CD4-positive, alpha-beta T cell treated with Interleukin-1 beta for 1 hour (primary cell): ENCODE measurements at regions not wholly inside any gene's neighbourhood (a gene's known extent, or its start where the extent isn't known, plus 50 kb on each side); places are given as distances from the start of the nearest gene placed in this dataset.

ENCODE experiments used
- DNase-seq, 2 donors: peaks; one replicate each; pipeline ENCODE4 v3.0.0-alpha.2; 2020 to 2022

DNA sequence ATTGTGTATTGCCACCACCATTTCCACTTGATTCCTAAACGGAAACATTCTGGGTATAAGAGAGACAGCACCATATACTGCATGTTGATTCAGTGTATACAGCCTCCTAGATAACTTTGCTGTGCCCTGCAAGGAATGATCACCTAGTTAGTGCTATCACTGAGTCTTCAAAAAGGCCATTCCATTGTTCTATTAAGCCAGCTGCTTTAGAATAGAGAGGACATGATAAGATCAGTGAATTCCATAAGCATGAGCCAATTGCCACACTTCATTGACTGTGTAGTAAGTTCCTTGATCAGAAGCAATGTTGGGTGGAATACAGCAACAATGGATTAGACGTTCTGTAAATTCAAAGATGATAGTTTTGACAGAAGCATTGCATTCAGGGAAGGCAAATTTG is 1047.3 kb downstream of the PCDH18 start:
- DNase-seq = no peak

DNA sequence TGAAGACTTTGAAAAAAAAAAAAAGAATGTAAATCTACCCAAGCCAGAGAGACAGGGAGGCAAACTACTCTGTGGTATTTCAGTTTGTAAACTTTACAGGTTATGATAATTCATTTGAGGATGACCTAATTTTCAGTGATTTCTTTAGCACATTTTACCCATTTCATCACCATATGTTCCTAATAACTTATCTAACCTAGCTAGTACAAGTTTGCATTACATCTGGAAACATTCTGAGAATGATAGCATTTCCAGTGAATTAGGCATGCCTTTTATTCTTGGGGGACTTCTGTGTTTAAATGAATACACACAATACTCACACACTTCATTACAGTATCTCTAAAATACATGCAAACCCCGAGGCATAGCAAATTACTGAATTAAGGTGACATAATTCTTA is 1055.5 kb downstream of the PCDH18 start:
- no peak for DNase-seq

DNA sequence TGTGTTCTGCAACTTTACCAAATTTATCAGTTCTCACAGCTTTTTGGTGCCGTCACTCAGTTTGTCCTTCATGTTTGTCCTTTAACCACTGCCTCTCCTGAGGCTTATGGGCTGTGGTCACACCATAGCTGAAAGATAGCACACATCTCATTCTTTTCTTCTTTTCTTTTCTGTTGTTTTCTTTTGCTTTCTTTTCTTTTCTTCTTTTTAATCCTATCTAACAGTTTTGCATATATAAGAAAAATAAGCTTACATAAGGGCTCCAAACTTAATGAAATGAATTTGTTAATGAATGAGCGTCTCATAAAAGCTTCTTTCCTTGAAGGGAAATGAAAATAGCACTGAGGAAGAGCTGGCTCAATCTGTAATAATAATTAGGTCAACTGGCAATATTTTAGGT is 1061.2 kb downstream of the PCDH18 start:
- DNase-seq = no peak

DNA sequence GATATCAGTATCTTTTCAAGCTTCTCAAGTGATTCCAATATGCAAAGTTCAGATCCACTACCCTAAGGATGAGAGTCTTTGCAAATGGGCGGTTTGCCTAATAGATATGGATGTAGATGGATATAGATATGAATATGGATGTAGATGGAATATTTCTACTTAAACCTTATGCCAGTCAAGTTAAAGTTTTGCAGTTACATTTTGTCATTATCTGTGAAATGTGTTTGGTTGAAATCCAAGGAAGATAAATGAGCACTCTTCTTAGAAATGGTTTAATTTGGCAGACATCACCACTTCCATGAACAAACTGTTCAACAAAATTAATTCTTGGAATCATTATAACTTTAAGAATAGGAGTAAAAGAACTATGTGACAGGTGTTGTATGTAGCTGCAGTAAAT is 1066.6 kb downstream of the PCDH18 start:
- DNase-seq = no peak

DNA sequence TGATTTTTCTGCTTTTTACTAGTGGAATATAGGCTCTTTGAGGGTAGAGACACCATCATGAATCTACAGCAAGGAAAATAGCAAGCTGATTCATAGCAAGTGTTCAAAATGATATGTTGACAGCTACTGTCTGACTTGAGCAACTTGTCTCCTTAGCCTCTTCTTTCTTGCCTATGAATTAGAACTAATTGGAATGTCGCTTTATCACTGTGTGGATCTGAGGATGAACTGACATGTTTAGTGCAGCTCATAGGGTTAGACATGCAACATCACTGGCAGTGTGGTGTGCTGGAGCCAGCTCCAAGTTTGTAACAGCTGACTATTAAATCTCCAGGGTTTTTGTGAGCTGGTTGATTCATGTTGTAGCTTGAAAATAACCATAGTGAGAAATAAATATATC is 1068.4 kb downstream of the PCDH18 start:
- DNase-seq = no peak

DNA sequence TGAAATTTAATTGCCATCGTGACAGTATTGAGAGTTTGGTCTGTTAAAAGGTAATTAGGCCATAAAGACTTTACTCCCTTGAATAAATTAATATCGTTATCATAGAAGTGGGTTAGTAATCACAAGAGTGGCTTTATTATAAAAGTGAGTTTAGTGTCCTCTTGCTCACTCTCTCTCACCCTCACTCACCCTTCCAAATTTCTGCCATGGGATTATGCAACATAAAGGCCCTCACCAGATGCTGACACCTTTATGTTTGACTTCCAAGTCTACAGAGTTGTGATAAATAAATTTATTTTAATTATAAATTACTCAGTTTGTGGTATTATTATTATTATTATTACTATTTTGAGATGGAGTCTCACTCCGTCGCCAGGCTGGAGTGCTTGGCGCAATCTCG is 1070.8 kb downstream of the PCDH18 start:
- no peak for DNase-seq

DNA sequence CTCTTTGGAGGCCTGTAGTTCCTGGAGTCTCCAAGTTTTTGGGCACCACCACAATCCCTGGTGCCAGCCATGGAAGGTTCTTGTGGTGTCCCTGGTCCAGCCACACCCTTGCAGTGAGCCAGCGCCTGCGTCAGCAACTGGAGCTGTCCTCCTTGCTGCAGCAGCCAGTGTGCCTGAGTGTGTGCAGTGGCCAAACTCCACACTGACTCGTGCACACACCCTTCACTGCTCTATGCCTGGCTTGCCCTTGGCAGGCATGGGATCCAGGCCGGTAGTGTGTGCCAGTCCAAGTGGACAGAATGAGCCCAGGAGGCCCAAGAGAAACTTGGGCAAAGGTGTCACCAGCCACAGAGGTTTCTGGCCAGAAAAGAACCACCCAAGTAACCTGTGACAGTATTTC is 1074.0 kb downstream of the PCDH18 start:
- no peak for DNase-seq

DNA sequence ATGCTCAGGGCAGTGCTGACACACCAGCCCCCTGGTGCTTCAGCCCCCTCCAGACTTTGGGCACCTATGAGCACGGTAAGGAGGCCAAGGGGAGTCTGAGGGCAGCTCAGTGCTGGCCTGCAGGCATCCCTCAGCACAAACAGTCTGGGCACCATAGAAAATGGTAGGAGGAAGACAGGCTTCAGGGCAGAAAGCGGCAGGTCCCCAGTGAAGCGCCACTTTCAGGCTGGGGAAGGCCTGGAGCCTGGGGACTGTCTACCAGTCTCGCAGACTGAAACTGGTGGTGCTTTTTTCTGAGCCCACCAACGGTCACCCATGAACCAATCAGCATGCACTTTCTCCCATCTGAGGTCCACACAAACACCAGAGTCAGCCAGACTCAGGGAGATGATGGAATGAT is 1074.7 kb downstream of the PCDH18 start:
- DNase-seq = no peak

DNA sequence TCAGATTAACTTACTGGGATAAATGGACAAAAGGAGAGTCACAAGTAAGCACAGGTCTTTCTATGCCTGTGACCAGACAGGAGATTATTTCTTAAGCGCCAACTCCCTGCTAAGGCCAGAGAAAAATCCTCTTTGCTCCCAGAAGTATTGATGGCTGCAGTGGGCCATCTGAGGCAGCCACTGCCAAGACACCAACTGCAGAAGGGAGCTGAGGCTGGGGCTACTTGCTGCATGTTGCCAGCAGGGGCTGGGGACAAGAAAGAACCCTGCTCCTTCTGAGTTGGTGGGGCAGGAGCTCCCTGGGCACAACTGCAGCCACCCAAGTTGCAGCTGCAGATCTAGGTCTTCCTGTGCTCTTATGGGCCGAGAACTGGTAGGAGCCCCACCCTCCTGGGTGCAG is 1075.3 kb downstream of the PCDH18 start:
- DNase-seq = no peak

DNA sequence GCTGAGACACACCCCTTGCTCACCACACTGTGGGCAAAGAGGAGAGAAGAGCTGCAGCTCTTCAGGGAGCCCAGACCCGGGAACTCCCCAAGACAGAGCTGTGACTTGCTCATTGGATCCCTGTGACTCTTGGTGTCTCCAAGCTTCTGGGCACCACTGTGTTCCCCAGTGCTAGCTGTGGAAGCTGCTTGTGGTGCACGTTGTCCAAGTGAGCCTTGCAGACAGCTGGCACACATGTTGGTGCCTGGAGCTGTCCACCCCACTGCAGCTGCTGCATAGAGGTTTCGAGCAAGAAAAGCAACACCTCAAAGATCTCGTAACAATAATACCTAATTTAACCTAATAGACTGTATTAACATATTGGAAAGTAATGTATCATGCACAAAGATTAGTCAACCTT is 1089.3 kb downstream of the PCDH18 start:
- DNase-seq = no peak

DNA sequence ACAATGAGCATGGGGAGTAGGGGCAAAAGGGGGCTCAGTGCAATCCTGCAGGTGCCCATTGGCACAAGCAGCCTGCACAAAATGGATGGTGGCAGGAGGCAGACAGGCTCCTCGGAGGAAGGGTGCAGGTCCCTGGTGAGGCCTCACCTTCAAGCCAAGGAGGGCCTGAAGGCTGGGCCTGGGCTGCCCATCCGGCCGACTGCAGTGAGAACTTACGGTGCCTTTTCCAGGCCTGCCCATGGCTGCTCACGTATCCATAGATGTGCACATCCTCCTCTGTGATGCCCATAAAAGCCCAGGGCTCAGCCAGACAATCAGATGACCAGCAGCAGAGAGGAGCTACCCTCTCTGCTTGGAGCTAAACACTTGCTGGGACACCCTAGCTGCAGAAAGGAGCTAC is 1089.8 kb downstream of the PCDH18 start:
- no peak for DNase-seq

DNA sequence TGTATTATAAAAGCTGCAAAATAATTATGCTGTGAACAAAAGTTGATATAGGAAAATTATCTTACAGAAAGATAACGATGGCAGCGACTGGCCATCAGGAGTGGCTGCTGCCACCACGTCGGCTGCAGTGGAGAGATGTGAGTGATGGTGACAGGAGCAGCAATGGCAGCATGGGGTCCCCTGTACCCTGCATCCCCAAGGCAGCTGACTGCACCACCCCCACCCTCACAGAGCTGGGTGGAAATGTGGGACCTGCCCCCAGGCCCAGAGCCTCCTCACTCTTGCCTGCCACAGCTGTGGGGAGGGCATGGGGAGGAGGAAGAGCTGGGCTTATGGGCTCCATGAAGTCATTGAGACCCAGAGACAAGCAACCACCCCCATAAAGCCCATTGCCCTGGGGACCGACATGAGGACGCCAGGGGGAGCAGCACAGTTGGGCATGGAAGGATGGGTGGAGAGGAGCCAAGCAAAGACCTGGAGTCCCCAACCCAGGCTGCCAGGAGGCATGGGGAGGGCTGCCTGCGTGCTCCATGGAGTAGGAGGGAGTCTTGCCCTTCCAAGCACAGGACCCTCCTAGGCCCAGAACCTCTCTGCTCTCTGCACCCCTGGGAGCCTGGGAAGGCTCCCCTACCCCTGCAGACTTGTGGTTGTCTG is 1090.5 kb downstream of the PCDH18 start:
- DNase-seq = no peak

DNA sequence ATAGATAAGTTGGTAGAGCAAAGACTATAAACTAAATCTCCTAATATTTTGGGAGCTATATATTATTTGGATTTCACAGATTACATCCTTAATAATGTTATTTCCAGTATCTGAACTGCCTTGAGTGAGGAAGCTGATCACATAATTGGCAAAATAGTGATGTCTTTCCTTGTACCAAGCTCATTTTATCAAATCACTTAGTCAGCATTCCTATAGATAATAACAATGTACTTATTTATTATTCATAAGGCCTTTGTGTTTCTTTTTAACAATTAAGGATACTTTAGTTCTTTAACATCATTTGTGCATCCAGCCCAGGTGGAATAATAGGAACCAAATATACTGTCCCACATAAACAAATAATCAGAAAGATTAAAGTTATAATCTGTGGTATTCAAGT is 1093.6 kb downstream of the PCDH18 start:
- DNase-seq = no peak

DNA sequence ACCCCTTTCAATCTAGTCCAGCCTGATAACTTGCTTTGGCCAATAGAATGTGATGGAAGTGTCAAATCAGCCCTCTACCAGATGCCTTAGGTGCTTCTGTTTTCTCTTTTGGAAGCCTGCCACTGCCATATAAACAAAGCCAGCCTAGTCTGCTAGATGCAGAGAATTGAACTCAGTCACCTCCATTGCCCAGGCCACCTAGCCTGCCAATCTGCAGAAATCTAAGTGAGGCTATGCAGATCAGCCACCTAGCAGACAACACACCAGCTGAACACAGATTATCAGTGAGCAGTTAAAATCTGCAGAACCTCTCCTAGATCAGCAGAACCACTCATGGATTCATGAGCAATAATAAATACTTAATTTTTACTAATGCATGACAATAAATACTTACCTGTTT is 1108.2 kb downstream of the PCDH18 start:
- no peak for DNase-seq

DNA sequence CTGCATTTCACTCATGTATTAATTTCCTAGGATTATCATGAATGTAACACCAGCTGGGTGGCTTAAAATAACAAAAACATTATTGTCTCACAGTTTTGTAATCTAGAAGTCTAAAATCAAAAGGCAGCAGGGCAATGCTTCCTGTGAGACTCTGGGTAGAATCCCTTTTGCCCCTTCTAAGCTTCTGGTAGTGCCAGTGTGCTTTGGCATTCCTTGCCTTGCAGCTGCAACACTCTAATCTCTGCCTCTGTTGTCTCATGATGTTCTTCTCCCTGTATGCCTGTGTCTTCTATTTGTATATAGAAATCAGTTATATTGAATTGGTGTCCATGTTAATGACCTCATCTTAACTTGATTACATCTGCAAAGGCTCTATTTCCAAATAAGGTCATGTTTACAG is 1117.3 kb downstream of the PCDH18 start:
- DNase-seq = no peak

DNA sequence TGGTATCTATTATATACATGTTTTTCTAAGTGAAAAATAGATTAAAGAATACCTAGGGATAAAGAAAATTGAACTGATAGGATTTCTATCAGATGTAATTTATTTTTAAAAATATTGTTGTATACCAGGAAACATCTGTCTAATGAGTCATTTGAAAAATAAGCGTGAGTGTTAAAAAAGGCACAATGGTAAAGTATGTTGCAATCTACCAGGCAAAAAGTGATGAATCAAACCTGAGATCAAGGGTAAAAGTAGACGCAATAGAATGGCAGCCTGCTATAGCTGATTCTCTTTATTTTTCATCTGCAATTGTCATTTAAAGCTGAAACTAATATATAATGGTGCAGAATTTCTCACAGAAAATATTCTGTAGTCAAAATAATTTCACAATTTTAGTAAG is 1119.6 kb downstream of the PCDH18 start:
- DNase-seq = no peak

DNA sequence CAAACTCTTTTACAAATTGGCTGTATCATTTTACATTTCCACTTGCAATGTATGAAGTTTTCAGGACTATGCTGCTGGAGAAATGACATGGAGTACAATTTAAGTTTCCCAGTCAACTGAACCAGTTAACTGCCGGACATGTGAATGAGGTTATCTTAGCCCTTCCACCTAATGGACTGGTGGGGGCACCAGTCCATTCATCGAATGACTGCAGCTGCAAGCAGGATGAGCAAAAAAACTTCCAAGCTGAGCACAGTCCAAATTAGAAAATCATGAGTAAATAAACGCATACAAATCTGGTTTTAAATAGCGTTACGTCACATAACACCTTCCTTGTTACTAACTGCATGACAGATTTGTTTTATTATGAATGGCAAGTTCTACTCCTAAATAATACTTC is 1131.5 kb downstream of the PCDH18 start:
- DNase-seq = no peak

DNA sequence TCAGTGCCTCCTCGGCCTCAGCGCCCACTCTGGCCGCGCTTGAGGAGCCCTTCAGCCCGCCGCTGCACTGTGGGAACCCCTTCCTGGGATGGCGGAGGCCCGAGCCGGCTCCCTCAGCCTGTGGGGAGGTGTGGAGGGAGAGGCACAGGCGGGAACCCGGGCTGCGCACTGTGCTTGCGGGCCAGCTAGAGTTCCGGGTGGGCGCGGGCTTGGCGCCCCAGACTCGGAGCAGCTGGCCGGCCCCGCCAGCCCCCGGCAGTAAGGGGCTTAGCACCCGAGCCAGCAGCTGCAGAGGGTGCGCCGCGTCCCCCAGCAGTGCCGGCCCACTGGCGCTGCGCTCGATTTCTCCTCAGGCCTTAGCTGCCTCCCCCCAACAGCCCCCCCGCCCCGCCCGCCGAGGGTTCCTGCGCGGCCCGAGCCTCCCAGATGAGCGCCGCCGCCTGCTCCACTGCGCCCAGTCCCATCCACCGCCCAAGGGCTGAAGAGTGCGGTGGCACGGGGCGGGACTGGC is 1137.0 kb downstream of the PCDH18 start:
- DNase-seq = no peak

DNA sequence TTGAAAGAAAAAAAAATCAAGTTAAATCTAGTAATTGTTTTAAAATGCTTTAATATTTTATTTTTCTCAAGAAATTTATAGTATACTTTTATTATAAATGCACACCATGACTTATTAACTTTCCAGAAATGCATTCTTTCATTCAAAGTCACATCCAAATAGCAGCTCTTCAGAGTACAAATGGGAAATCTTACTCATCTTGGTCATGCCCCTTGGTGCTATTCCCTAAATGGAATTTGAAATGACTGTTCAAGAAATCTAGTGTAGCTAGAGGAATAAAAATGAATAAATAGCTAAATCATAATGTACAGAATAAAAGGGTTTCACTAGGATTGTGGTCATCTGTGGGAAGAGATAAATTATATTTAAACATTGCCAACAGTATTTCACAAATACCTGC is 1139.7 kb downstream of the PCDH18 start:
- no peak for DNase-seq

DNA sequence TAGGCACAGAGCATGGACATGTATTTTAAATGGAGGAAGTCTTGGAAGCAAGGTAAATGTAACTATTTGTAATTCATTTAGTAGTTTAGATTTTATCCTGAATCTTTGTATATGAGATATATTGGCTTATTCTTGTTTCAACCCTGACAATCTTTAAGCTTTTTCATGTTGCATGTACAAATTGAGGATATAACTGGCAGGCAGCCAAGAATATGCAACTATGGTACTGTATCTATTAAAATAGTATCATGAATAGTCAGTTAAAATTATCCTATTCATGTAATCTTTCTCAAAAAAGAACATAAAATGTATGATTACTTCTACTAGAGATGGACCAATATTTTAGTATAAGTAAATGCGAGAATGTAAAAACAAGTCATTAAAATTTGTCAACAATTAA is 1141.5 kb downstream of the PCDH18 start:
- no peak for DNase-seq

DNA sequence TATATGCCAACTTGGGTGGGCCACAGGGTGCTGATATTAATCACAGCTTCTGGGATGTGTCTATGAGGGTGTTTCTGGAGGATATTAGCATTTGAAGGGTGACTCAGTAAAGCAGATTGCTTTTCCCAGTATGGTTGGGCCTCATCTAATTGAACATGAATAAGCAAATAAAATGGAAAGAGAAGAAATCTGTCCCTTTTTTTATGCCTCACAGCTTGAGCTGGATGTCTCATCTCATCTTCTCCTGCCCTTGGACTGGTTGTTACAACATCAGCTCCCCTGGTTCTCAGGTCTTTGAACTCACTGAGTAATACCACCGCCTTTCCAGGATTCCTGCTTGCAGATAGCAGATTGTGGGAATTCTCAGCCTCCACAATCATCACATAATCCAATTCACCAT is 1149.2 kb downstream of the PCDH18 start:
- DNase-seq = no peak

DNA sequence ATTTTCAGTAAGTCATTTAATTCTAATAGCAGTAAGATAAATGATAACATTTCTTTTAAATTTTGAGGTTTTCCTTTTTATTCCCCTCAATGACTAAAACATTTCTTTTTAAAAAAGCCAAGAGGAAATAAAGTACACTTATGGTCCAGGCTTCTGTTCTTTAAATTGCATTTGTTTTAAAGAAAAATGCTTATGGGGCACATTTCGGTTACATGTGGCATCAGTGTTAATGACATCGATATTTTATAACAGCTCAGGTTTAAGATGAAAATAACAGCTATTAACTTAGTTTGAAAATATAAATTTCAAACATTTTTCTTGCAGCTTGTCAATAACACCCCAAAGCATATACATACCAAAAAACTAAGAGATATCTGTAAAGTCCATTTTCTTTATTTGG is 1161.1 kb downstream of the PCDH18 start:
- DNase-seq = no peak

DNA sequence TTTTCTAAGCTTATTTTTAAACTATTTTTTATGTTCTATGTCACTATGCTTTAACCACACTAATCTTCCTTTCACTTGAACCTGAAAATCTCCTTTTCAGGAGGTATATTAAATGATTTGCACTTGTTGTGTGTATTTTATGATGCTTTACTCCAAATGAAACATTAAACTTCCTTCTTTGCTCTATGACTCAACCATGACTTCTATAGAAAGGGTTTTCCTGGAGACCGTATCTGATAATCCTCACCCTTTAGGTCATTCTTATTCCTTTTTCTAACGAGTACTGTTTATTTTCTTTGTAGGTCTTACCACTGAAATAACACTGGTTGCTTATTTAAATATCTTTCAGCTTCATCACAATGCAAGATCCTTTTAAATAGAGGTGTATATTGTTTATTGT is 1163.2 kb downstream of the PCDH18 start:
- DNase-seq = no peak

DNA sequence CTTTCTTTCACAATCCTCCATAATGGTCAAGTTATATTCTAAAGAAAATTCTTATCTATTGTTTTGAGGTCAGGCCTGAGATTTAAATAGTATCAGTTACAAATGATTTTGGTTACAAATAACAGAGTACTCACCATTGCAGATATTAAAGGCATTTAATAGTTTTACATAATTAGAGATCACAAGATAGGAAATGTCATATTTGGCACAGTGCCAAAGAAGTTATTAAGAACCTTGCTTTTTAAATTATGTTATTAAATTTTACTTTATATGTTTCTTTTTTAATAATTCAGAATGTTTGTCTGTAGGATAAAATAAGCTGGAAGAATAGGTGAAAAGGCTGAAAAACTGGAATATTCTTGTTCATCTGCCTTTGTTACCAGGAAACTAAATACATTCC is 1174.7 kb downstream of the PCDH18 start:
- DNase-seq = no peak

DNA sequence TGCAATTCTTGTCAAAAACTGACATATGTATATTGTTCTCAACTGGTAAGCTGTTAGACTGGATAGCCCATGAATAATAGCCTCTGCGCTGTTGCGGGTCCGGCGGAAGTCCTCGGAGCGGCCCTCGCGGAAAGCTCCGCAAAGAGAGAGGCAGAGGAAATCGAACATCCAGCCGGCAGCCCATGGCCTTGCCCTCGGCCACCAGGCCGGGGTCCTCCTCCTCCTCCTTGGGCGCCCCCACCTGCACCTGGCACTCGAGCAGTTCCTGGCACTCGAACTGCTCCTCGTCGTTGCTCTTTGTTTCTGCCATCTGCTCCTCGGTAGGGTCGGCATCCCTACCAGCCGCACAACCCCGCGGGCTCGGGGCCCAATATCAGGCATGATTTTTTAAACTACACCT is 1176.3 kb downstream of the PCDH18 start:
- no peak for DNase-seq

DNA sequence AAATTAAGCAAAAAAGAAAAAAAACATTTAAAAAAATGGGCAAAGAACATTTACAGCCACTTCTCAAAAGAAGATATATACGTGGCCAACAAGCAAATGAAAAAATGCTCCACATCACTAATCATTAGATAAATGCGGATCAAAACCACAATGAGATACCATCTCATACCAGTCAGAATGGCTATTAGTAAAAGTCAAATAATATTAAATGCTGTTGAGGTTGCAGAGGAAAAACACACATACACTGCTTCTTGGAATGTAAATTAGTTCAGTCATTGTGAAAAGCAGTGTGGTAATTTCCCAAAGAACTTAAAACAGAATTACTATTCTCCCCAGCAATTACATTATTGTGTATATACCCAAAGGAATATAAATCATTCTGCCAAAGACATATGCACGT is 1189.0 kb downstream of the PCDH18 start:
- no peak for DNase-seq
